GM12873 (cell line): ENCODE measurements at regions not wholly inside any gene's neighbourhood (a gene's known extent, or its start where the extent isn't known, plus 50 kb on each side); places are given as distances from the start of the nearest gene placed in this dataset.

ENCODE experiments used
- TF ChIP-seq, protein P1 (sequence below): IDR thresholded peaks from 2 replicates; pipeline ENCODE4 v1.5.1; 2012; ENCODE audit warnings: low read depth, mild to moderate bottlenecking, moderate library complexity, low read length, control low read depth; ENCODE audit not compliant: insufficient read depth; ENCODE audit errors: missing control alignments

DNA sequence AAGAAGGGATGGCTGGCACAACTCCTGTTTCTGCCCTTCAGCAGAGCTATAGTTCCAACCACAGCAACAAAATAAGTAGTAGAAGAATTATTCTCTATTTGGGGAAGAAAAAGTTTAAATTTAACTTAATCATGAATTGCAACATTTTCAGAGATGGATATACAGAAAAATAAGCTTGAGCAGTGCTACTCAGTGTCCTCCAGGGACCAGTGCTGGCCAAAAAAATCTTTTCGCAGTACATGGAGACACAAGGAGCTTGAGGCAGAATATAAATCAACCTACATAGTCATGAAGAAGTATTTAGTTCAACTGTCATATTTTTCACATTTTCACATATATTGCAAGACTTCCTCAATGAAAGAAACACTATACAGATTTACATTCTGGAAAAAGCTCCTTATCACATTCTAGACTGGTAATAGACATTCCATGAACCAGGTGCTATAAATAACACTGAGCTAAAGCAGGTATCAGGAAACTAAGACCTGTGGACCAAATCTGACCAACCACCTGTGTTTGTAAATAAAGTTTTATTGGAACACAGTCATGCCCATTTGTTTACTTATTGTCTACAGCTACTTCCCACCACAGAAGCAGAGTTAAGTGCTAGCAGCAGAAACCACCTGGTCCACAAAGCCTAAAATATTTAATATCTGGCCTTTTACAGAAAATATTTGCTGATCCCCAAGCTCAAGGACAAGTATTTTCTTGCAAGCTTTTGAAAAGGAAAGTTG is 101.9 kb downstream of the RGS21 start:
- TF ChIP-seq, protein P1, sequence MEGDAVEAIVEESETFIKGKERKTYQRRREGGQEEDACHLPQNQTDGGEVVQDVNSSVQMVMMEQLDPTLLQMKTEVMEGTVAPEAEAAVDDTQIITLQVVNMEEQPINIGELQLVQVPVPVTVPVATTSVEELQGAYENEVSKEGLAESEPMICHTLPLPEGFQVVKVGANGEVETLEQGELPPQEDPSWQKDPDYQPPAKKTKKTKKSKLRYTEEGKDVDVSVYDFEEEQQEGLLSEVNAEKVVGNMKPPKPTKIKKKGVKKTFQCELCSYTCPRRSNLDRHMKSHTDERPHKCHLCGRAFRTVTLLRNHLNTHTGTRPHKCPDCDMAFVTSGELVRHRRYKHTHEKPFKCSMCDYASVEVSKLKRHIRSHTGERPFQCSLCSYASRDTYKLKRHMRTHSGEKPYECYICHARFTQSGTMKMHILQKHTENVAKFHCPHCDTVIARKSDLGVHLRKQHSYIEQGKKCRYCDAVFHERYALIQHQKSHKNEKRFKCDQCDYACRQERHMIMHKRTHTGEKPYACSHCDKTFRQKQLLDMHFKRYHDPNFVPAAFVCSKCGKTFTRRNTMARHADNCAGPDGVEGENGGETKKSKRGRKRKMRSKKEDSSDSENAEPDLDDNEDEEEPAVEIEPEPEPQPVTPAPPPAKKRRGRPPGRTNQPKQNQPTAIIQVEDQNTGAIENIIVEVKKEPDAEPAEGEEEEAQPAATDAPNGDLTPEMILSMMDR = no peak

- TF ChIP-seq, protein P1 = no peak
Measured at GRCh38 chr1:192430644-192431043, 113.9 kb downstream of the RGS21 start.

DNA sequence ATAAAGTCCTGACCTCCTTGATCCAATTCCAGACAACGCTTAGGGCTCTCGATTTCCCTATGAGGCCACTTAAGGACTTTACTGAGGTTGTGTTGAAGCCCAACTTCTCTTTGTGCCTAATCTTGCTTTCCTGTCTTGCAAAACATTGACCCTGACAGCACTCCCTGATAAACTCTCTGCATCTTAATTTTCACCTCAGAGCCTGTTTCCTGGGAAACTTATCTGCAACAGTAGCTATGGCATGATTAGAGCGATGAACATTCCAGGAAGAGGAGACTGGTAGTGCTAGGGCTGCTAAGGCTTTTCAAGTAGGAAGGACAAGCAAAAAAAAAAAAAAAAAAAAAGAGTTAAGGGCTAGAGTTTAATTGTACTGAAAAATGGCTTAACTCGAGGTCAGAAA is 118.9 kb downstream of the RGS21 start:
- TF ChIP-seq, protein P1 = no peak

DNA sequence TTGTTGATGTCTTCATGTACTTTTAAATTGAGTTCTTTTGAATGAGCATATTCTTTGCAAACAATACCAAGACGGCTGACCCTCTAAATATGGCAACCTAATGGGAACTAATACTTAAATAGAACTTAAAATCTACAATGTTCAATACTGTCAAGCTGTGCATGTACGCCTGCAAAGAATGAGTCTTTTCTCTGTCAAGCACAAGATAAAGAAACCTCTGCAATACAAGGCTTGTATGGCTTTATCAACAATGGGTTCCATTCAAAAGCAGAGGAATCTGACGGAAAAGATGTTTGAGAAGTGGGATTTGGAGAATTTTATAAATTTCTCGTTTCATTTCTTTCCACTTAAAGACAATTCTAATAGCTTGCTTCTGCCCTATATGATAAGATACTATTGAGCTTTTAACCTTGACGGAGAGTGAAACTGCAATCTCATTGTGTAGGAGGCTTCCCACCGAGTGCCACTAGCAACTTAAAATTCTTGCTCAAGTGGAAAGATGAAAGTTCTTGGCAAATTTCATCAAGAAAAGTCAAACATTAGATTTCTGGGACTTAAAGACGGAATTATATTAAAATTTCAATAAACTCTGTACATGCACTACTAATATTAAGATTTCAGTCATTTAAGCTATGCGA is 119.8 kb downstream of the RGS21 start:
- TF ChIP-seq, protein P1 = no peak

- TF ChIP-seq, protein P1 = no peak
Measured at GRCh38 chr1:192438737-192439136, 121.9 kb downstream of the RGS21 start.

GRCh38 chr1:192439373-192440025 is 122.7 kb downstream of the RGS21 start:
- TF ChIP-seq, protein P1 = no peak

GRCh38 chr1:192441492-192441891 is 124.7 kb downstream of the RGS21 start:
- TF ChIP-seq, protein P1 = no peak
